IMR-90 (cell line): ENCODE measurements at regions not wholly inside any gene's neighbourhood (a gene's known extent, or its start where the extent isn't known, plus 50 kb on each side); places are given as distances from the start of the nearest gene placed in this dataset.

Experiments
- ATAC-seq: fragments of 200-7000 bp; cut with Tn5 transposase; 2 replicates; pipeline ENCODE4 v1.9.1; 2020; ENCODE audit warnings: low read depth, mild to moderate bottlenecking, moderate library complexity
- BruUV-seq: library from RNA; stranded (reverse); fragments of 400-500 nt; replicated peaks from 2 replicates; lab custom pipeline; 2021; lab: Mats Ljungman, UMichigan
- CTCF ChIA-PET: fragments of 300-600 bp; formaldehyde crosslinking; extraction: SDS; loops from one replicate; lab custom pipeline; 2021; ENCODE audit warnings: antibody characterized with exemption; lab: Yijun Ruan, JAX
- POLR2A ChIA-PET: fragments of 300-600 bp; sonication (Branson Sonifier 250); formaldehyde crosslinking; loops from one replicate; lab custom pipeline; 2022; ENCODE audit warnings: antibody characterized with exemption; ENCODE audit not compliant: unreplicated experiment; lab: Charles Lee
- DNase-seq: peaks from one replicate; pipeline ENCODE4 v3.0.0; 2013
- H2AFZ ChIP-seq: replicated peaks from 2 replicates; pipeline ENCODE3; 2013; ENCODE audit warnings: low read length, mild to moderate bottlenecking; ENCODE audit not compliant: poor library complexity
- H2AK5ac ChIP-seq: 2 replicates; pipeline ENCODE4 v1.6.1; 2013; ENCODE audit warnings: low read depth, low read length, inconsistent platforms
- H2AK9ac ChIP-seq: replicated peaks from 2 replicates; pipeline ENCODE3; 2013; ENCODE audit warnings: mild to moderate bottlenecking, low read depth, low read length, moderate library complexity; ENCODE audit not compliant: poor library complexity
- H2BK120ac ChIP-seq: 2 replicates; pipeline ENCODE4 v1.6.1; 2013; ENCODE audit warnings: low read depth, low read length, inconsistent platforms
- H2BK15ac ChIP-seq: 3 replicates; pipeline ENCODE4 v1.6.1; 2013; ENCODE audit warnings: low read depth, low read length, inconsistent platforms
- H2BK20ac ChIP-seq: 2 replicates; pipeline ENCODE4 v1.6.1; 2013; ENCODE audit warnings: low read depth, mild to moderate bottlenecking, inconsistent platforms, low read length, moderate library complexity
- H2BK5ac ChIP-seq: 2 replicates; pipeline ENCODE4 v1.6.1; 2013; ENCODE audit warnings: mild to moderate bottlenecking, low read depth, low read length, inconsistent platforms; ENCODE audit not compliant: poor library complexity, severe bottlenecking
- H3K14ac ChIP-seq: replicated peaks from 2 replicates; pipeline ENCODE4 v1.6.1; 2013; ENCODE audit warnings: low read depth, low read length, inconsistent platforms
- H3K18ac ChIP-seq: 2 replicates; pipeline ENCODE4 v1.6.1; 2013; ENCODE audit warnings: low read depth, low read length, control low read depth
- H3K23ac ChIP-seq: 2 replicates; pipeline ENCODE4 v1.6.1; 2013; ENCODE audit warnings: low read depth, low read length, inconsistent platforms
- H3K27ac ChIP-seq: 2 replicates; pipeline ENCODE4 v1.5.1; 2013; ENCODE audit warnings: mild to moderate bottlenecking, control low read depth, low read length; ENCODE audit not compliant: insufficient read depth
- H3K27me3 ChIP-seq: 2 replicates; pipeline ENCODE4 v1.6.1; 2013; ENCODE audit warnings: low read length; ENCODE audit not compliant: control insufficient read depth, insufficient read depth
- H3K36me3 ChIP-seq: 2 replicates; pipeline ENCODE4 v1.6.1; 2013; ENCODE audit warnings: low read length, mixed read lengths; ENCODE audit not compliant: control insufficient read depth, insufficient read depth
- H3K4ac ChIP-seq: 2 replicates; pipeline ENCODE4 v1.6.1; 2013; ENCODE audit warnings: low read depth, low read length, inconsistent platforms
- H3K4me1 ChIP-seq: 2 replicates; pipeline ENCODE4 v1.6.1; 2013; ENCODE audit warnings: low read length, mixed read lengths; ENCODE audit not compliant: control insufficient read depth, insufficient read depth
- H3K4me2 ChIP-seq: 2 replicates; pipeline ENCODE4 v1.6.1; 2013; ENCODE audit warnings: low read depth, mild to moderate bottlenecking, control low read depth, low read length, moderate library complexity
- H3K4me3 ChIP-seq: 2 replicates; pipeline ENCODE4 v1.5.1; 2013; ENCODE audit warnings: low read depth, mild to moderate bottlenecking, control low read depth, low read length, moderate library complexity; ENCODE audit not compliant: insufficient read depth
- H3K56ac ChIP-seq: 2 replicates; pipeline ENCODE4 v1.6.1; 2013; ENCODE audit warnings: low read length, inconsistent platforms; ENCODE audit not compliant: insufficient read depth; ENCODE audit errors: extremely low read depth
- H3K79me1 ChIP-seq, 2 experiments: 2 replicates each; pipeline ENCODE4 v1.6.1; 2013; ENCODE audit warnings: low read length in 2 of 2, inconsistent platforms in 1 of 2, low read depth in 1 of 2
- H3K9ac ChIP-seq: 2 replicates; pipeline ENCODE4 v1.6.1; 2013; ENCODE audit warnings: low read depth, low read length, control low read depth
- H3K9me1 ChIP-seq: 2 replicates; pipeline ENCODE4 v1.6.1; 2013; ENCODE audit warnings: low read length, inconsistent platforms; ENCODE audit not compliant: insufficient read depth
- H3K9me3 ChIP-seq: 2 replicates; pipeline ENCODE4 v1.6.1; 2013; ENCODE audit warnings: low read length; ENCODE audit not compliant: control insufficient read depth, insufficient read depth
- H4K20me1 ChIP-seq: 2 replicates; pipeline ENCODE4 v1.6.1; 2013; ENCODE audit warnings: low read length, inconsistent platforms; ENCODE audit not compliant: insufficient read depth
- H4K5ac ChIP-seq: 2 replicates; pipeline ENCODE4 v1.6.1; 2013; ENCODE audit warnings: mild to moderate bottlenecking, low read depth, low read length, control low read depth
- H4K8ac ChIP-seq, 2 experiments: 2 replicates each; pipeline ENCODE4 v1.6.1; 2013; ENCODE audit warnings: low read depth in 2 of 2, low read length in 2 of 2, control low read depth in 1 of 2, inconsistent platforms in 1 of 2
- H4K91ac ChIP-seq: 2 replicates; pipeline ENCODE4 v1.6.1; 2013; ENCODE audit warnings: low read depth, low read length, inconsistent platforms; ENCODE audit not compliant: insufficient read depth
- BHLHE40 ChIP-seq: fragments of 150-350 bp; IDR thresholded peaks from 2 replicates; pipeline ENCODE4 v1.6.1; 2016; ENCODE audit warnings: mild to moderate bottlenecking, low read depth, low read length
- CHD1 ChIP-seq: IDR thresholded peaks from 2 replicates; pipeline ENCODE4 v1.6.1; 2012; ENCODE audit warnings: low read depth, low read length, improper control_type of control experiment
- MAFK ChIP-seq: IDR thresholded peaks from 2 replicates; pipeline ENCODE4 v1.6.1; 2012; ENCODE audit warnings: low read depth, low read length, improper control_type of control experiment
- MXI1 ChIP-seq: IDR thresholded peaks from 2 replicates; pipeline ENCODE4 v1.6.1; 2012; ENCODE audit warnings: low read depth, mild to moderate bottlenecking, low read length, moderate library complexity, borderline replicate concordance
- RAD21 ChIP-seq: IDR thresholded peaks from 2 replicates; pipeline ENCODE4 v1.6.1; 2012; ENCODE audit warnings: low read length, improper control_type of control experiment
- RCOR1 ChIP-seq: IDR thresholded peaks from 2 replicates; pipeline ENCODE4 v1.6.1; 2012; ENCODE audit warnings: mild to moderate bottlenecking, low read length, improper control_type of control experiment; ENCODE audit not compliant: insufficient replicate concordance
- SMC3 ChIP-seq: fragments of 150-350 bp; IDR thresholded peaks from 2 replicates; pipeline ENCODE4 v1.6.1; 2016; ENCODE audit warnings: low read depth, mild to moderate bottlenecking, antibody characterized with exemption, low read length, moderate library complexity
- USF2 ChIP-seq: fragments of 150-350 bp; IDR thresholded peaks from 2 replicates; pipeline ENCODE4 v1.6.1; 2017; ENCODE audit warnings: mild to moderate bottlenecking, antibody characterized with exemption, low read length, low read depth
- WGBS, 2 experiments: methylation state at CpG; one replicate each; pipeline versions ENCODE4 v1.1.5 to v1.1.7; 2013; ENCODE audit warnings: missing lambda C conversion rate in 2 of 2; ENCODE audit not compliant: insufficient read length in 1 of 2; ENCODE audit errors: extremely low coverage in 2 of 2; 5-methylcytosine and 5-hydroxymethylcytosine counted together
- dilution Hi-C: fragments of 300-500 bp; cut with HindIII; formaldehyde crosslinking; loops from one replicate; pipeline ENCODE4 v1.14.3; 2018; ENCODE audit warnings: low sequenced_read_pairs; ENCODE audit not compliant: unreplicated experiment
- in situ Hi-C: fragments of 300-500 bp; cut with MboI; formaldehyde crosslinking; loops from 3 replicates; pipeline ENCODE4 v1.14.3; 2019; ENCODE audit warnings: low sequenced_read_pairs, inconsistent platforms, mixed read lengths
- intact Hi-C: fragments of 100-400 bp; cut with micrococcal nuclease; formaldehyde crosslinking; loops from 2 replicates; pipeline ENCODE4 v1.10.0; 2022

GRCh38 chr13:67395577-67395976 is 165.4 kb upstream of the PCDH9 start:
- no peak overlapping the region for H3K4ac ChIP-seq
- H3K9ac ChIP-seq = no peak overlapping the region
- H2BK15ac ChIP-seq = no peak overlapping the region
- no peak overlapping the region for H4K8ac ChIP-seq
- H3K56ac ChIP-seq = no peak overlapping the region
- H3K9me3 ChIP-seq = no peaks in the 10 kb centered on the region
- dilution Hi-C loops (no loop called here), intact Hi-C loops (no loop called here), in situ Hi-C loops (no loop called here)
- H2AFZ ChIP-seq = no peak overlapping the region
- no CpG with 5 or more reads among the region's 1 CpG for WGBS, 2 experiments
- H2BK20ac ChIP-seq = no peak overlapping the region
- DNase-seq (no peak), ATAC-seq (no peak)
- H2BK5ac ChIP-seq = no peak overlapping the region
- POLR2A ChIA-PET = no interaction called here
- H2BK120ac ChIP-seq = no peak overlapping the region
- H3K23ac ChIP-seq = no peak overlapping the region
- H4K91ac ChIP-seq = no peak overlapping the region
- H3K79me1 ChIP-seq = no peaks in the 10 kb centered on the region
- H3K27me3 ChIP-seq = no peaks in the 10 kb centered on the region
- TF ChIP-seq MAFK (peak; percentile 78), USF2 (no peak), CHD1 (no peak), MXI1 (no peak), RCOR1 (no peak), SMC3 (no peak), BHLHE40 (no peak), RAD21 (no peak)
- H3K4me2 ChIP-seq = no peak overlapping the region
- H4K5ac ChIP-seq = no peak overlapping the region
- H2AK5ac ChIP-seq = no peak overlapping the region
- H3K27ac ChIP-seq = no peak overlapping the region
- no peak overlapping the region for H3K18ac ChIP-seq
- CTCF ChIA-PET = interaction anchor here (0.7 to 1.7 kb wide), 2 partner anchors 17 to 21 kb away, joined by 3 to 5 read pairs; no protein-coding TSS in a partner anchor
- peaks cover 2% of the 10 kb centered on the region; the same call in 1 of the 2 replicates for H3K4me1 ChIP-seq
- no peak overlapping the region for H3K4me3 ChIP-seq
- H3K36me3 ChIP-seq = no peaks in the 10 kb centered on the region
- H3K9me1 ChIP-seq = no peaks in the 10 kb centered on the region
- no peaks in the 10 kb centered on the region for H4K20me1 ChIP-seq
- BruUV-seq = no TSS peak
- H2AK9ac ChIP-seq = no peak overlapping the region
- no peak overlapping the region for H3K14ac ChIP-seq
